C1 segment of cervical spinal cord (tissue), 14 donors: ENCODE measurements at regions not wholly inside any gene's neighbourhood (a gene's known extent, or its start where the extent isn't known, plus 50 kb on each side); places are given as distances from the start of the nearest gene placed in this dataset.

Experiments
- DNase-seq, 14 donors: peaks; one replicate each; lab custom pipeline; 2025; lab: John Stamatoyannopoulos, UW

- no peak for DNase-seq
These were observed 67.2 kb upstream of the SNX9 start for GRCh38 chr6:157755746-157756411.

- DNase-seq, result peak in 13 of 14 donors; percentile 33 to 85 (median 76)
These were observed 66.2 kb upstream of the SNX9 start for GRCh38 chr6:157756708-157757429.

- no peak for DNase-seq
These were observed 65.3 kb upstream of the SNX9 start for GRCh38 chr6:157757430-157758403.

- DNase-seq, result no peak
These were observed 64.5 kb upstream of the SNX9 start for GRCh38 chr6:157758516-157759023.

- no peak for DNase-seq
These were observed 64.0 kb upstream of the SNX9 start for GRCh38 chr6:157759028-157759427.

- DNase-seq, result no peak
These were observed 62.9 kb upstream of the SNX9 start for GRCh38 chr6:157760137-157760536.

GRCh38 chr6:157760589-157761330 lies 62.3 kb upstream of the SNX9 start:
- DNase-seq, result no peak

GRCh38 chr6:157761331-157761921 lies 61.6 kb upstream of the SNX9 start:
- DNase-seq, result no peak

GRCh38 chr6:157761926-157762325 lies 61.1 kb upstream of the SNX9 start:
- no peak for DNase-seq

- DNase-seq, result no peak
These were observed 60.4 kb upstream of the SNX9 start for GRCh38 chr6:157762636-157763035.

GRCh38 chr6:157763129-157763903 lies 59.7 kb upstream of the SNX9 start:
- no peak for DNase-seq

- DNase-seq, result no peak
These were observed 59.2 kb upstream of the SNX9 start for GRCh38 chr6:157763904-157764177.

GRCh38 chr6:157764178-157765068 lies 58.6 kb upstream of the SNX9 start:
- peak in 11 of 14 donors; percentile 10 to 70 (median 36) for DNase-seq

- DNase-seq, result no peak
These were observed 55.9 kb upstream of the SNX9 start for GRCh38 chr6:157766901-157767774.

- no peak for DNase-seq
These were observed 55.3 kb upstream of the SNX9 start for GRCh38 chr6:157767775-157768156.

GRCh38 chr6:157768304-157768703 lies 54.7 kb upstream of the SNX9 start:
- DNase-seq, result no peak

GRCh38 chr6:157768863-157769551 lies 54.0 kb upstream of the SNX9 start:
- DNase-seq, result no peak
